NCI-H2107 (cell line): ENCODE measurements at regions not wholly inside any gene's neighbourhood (a gene's known extent, or its start where the extent isn't known, plus 50 kb on each side); places are given as distances from the start of the nearest gene placed in this dataset.
"Not testable (repeated sequence)": the region's sequence is repeated elsewhere in the genome, so short reads cannot be mapped to it uniquely, and the experiment has no call there.

Source experiments
- DNase-seq: peaks from one replicate; lab custom pipeline; 2025; lab: John Stamatoyannopoulos, UW

DNA sequence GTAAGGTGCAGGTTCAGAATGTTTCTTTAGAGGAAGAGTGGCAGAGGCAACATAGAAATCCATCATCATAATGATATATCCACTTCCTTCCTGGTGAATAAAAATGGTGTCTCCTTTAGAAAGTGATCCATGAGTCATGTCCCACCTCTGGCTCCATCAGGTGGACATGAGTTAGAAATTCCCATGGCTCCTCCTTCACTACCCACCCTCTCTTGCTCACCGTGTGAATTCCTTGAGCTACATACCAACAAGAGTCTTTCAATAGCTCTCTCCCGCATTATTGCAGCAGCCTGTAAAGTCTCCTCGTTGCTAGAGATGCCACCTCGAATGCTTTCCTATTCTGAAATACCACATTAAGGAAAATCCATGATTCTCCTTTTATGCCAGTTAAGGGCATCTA lies 317.6 kb downstream of the LNPK start:
- no peak for DNase-seq

DNA sequence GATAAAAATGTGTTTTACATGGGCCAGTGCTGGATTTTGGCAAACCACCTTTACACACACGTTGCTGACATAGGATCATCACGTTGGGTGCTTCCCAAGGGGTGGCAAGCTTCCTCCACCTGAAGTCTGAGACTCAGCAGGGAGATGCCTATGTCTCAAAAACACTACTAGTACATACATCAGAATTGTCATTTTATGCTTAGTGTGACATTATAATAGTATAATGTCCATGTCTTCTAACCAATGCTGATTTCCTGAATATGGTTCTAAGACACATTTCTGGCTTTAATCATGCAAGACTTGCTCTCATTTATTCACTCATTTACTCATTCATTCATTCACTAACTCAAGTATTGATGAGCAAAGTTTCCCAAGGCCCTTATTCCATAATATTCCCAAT lies 322.3 kb downstream of the LNPK start:
- DNase-seq: no peak

DNA sequence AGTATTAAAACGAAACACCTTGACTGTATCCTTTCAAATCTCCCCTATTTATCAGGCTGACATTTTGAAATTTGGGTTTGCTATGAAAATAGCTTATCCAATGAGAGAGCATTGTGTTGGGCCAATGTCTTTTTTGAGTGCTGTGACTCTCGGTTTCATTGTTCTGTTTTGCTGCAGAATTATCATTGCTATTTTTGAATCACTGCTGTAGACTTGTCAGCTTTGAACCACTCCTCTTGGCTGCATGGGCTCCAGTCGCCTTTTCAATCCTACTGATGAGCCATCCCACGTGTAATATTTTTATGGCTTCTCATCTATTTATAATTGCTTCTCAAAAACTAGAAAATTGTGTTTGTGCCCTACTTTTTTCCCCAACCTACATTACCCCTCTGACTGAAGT lies 322.8 kb downstream of the LNPK start:
- no peak for DNase-seq

DNA sequence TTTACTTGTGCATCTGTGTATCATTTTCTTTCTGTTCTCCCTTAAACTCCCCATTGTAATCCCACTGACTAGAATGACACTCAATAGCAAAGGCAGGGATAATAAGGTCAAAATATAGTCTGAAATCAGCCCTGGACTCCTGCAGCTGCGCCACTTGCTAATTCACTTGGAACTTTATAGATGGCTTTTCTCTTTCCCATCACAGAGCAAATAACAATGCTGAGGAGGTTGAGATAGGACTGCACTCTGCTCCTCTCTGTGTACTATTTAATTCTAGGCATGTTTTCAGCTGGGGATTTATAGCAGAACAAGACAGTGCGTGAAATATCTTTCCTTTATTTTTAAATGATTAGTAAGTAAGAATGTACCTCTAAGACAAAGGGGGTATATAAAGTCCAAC lies 324.2 kb downstream of the LNPK start:
- no peak for DNase-seq

DNA sequence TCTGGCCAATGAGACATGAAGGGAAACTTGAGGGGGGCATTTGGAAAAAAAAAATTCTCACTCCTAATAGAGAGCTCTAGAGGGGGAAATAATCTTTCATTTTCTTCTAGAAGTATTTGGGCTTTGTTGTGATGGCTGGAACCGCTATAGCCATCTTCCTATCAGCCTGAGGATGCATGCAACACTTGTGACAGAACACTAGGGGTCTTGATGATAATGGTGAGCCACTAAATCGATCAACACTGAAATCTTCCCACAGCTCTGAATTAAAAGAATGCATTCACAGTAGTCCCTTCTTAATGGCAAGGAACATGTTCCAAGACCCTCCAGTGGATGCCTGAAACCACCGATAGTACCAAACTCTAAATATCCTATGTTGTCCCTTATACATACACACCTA lies 325.3 kb downstream of the LNPK start:
- no peak for DNase-seq

DNA sequence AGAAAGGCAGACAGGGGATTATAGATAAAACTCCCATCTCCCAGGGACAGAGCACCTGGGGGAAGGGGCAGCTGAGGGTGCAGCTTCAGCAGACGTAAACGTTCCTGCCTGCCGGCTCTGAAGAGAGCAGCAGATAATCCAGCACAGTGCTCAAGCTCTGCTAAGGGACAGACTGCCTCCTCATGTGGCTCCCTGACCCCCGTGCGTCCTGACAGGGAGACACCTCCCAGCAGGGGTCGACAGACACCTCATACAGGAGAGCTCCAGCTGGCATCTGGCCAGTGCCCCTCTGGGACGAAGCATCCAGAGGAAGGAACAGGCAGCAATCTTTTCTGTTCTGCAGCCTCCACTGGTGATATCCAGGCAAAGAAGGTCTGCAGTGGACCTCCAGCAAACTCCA lies 333.3 kb downstream of the LNPK start:
- not testable (repeated sequence) for DNase-seq

DNA sequence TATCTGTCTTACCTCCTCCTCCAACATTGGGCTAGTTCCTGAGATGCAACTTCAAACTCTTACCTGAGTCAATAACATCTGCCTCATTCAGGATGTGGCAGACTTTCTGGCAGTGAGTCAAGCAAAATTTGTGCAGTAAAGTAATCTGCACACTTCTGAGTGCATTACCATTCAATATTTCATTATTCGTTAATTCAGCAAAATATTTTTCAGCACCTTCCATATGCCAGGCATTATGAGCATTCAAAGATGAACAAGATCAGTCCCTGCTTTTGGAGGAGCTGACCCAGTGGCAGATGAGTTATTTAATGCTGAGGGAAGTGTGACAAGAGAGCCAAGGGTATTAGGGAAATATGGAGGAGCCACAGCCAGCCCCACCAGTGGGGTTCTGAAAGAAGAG lies 339.7 kb downstream of the LNPK start:
- no peak for DNase-seq

DNA sequence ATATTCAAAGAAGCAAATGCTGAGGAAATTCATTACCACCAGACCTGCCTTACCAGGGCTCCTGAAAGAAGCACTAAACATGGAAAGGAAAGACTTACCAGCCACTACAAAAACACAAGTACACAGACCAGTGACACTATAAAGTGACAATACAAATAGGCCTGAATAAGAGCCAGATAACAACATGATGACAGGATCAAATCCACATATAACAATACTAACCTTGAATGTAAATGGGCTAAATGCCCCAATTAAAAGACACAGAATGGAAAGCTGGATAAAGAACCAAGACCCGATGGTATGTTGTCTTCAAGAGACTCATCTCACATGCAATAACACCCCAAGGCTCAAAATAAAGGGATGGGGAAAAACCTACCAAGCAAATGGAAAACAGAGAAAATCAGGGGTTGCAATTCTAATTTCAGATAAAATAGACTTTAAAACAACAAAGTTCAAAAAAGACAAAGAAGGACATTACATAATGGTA lies 353.4 kb downstream of the LNPK start:
- no peak for DNase-seq

DNA sequence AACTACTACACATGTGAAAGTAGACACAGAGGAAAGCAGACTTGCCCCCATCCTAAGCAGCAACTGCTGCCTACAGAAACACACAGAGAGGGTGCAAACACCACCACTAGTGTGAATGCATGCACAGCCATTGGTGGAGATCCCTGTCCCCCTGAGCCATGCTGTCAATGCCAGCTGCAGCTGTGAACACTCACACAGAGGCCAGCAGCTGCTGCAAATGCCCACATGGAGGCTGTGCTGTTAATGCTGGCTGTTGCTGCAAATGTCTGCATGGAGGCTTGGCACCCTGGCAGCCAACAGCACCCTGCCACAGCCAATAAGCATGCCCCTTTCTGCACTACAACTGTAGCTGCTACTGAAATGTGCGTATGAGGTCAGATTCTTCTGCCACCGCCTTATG lies 355.0 kb downstream of the LNPK start:
- DNase-seq: no peak

DNA sequence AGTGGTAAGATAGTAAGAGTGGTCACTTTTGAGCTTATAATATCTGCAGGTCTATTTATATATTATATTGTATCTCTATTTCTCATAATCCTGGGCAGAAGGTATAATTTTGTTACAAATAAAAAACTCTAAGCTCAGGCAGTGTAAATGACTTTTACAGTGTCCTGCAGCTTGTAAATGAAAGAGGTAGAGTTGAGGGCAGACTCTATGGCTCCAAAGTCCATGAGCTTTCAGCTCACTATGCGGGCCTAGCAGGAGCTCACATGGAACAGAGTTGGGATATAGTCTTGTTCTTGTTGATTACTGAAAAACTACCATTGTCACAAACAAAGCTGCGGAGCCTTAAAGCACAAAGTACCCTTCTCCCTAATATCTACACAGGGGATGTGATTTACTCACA lies 361.4 kb downstream of the LNPK start:
- no peak for DNase-seq

DNA sequence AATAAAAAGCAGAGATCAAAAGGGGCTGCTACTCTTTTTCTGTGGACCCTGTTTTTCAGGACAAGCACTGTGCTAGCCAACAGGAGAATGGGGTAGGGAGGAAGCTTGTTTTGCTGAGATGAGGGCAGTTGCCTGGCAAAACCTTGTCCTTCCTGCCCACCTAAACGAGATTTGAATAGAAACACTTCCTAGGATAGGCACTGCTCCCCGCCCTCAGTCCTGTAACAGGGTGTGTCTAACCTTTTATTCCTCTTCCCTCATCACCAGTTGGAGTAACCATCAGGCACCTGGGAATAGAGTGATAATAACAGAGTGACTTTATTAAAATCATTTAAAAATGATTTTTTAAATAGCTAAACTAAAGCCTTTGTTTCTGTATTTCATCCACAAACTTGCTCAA lies 368.8 kb downstream of the LNPK start:
- no peak for DNase-seq

DNA sequence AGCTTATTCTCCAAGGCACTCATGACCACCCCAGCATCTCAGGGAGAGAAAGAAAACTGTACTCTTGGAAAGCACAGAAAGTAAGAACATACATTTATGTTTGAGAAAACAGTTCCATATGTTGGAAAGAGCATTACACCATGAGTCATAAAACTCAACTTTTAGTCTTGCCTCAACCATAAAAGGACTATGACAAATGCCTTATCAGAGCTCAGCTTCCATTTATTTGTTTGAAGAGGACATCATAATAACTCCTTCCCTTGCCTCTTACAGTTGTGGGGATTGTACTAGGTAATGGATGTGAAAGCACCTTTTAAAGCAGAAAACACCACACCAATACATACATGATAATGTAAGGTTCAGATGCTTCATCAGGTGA lies 370.8 kb downstream of the LNPK start:
- no peak for DNase-seq

DNA sequence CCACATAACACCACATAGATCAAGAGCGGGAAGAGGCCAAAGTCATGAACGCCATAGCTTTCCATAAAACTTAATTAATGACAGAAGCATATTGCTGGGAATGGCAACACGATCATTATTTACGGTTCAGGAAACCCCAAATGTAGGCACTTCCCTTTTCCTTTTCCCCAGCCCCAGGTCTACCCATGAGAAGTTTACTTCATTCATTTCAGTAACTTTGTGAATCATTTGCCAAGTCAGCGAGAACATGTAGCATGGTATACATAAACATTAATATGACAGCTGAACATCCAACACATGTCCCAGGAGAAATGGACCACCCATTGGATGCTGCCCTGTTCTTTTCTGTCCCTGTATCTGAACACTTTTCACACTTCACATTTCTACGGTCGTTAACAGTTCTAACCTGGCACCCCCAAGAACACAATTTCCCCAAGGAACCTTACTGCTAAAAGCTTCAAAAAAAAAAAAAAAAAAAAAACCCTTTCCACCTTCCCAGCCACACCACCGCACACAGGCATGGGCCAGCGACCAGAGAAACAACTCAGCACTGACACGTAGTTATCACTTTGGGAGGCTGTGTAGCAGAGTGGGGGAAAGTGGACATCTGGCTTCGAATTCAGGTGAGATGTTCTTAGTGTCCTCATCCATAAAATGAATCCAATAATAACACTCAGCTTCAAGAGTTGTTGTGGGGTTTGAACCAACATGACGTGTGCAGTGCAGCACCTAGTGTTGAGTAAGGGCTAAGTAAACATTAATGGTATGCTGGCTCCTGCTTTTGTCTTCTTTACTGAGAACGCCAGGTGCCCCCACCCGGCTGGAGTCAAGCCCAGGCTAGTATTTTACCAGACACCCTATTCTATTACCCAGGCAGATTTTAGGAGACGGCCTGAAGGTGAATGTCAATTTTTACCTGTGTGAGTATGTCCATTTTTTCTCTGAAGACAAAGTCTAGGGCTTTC lies 371.5 kb downstream of the LNPK start:
- DNase-seq: peak; percentile 0

DNA sequence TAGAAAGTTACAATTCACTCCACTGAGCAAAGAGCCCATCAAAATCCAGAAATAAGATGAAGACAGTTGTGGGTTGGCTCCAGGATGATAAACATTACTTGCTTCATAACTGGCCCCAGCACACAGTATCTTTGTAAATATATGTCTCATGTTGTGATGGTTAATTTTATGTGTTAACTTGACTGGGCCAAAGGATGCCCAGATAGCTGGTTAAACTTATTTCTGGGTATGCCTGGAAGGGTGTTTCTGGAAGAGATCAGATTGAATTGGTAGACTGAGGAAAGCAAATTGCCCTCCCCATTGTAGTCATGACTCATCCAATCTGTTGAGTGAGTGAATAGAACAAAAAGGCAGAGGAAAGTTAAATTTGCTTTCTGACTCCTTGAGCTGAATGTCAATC lies 373.8 kb downstream of the LNPK start:
- no peak for DNase-seq

DNA sequence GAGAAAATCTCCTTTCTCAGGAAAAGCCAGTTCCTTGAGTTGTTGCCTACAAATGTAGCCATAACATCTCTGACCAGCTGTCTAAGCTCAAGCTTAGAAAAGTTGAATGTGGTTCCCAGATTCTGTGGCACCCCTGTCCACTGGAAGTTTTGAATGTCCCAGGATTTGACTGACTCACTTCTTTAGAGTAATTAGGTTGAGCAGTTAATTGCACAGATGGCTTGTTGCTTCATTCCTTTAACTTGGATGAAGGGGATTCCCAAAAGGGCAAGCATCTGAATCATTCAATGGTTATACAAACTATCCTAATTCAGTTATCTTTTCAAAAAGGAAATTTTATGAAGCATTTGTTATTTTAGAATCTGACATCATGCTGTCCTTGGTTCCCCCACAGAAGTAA lies 374.7 kb downstream of the LNPK start:
- DNase-seq: no peak

DNA sequence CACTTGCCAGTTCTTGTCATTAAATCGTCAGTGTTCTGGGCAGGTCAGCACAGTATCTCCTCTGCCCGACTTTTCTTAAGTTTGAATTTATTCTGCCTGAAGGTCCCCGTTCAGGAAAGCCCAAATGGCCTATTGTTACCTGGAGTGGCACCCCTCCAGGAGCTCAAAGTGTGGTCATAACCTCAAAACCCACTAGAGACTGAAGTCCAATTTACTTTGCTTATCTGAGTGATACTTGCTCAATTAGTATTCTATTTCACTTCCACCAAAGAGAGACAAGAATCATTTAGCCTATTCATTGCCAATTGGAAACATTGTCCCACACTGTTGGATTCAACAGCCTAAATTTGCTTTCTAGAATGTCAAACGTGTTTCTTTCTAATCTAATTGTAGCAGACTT lies 375.3 kb downstream of the LNPK start:
- peak; percentile 10 for DNase-seq

DNA sequence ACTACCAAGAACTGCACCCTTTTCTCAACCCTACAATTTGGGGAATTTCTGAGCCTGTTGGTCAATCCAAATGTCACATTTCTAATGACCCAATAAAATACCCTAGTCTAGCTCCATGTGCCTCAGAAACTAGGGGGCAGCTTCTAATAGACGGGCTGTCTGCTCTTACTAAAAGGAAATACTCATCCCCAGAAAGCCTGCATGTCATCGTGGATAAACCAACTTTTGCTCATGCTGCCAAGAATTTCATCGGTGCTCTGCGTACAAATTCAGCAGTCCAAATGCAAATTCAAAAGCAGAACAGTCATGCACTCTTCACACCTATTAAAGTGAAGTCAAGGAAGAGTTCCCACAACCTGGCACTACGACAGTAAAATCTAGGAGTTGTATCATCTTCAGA lies 377.3 kb downstream of the LNPK start:
- DNase-seq: no peak

DNA sequence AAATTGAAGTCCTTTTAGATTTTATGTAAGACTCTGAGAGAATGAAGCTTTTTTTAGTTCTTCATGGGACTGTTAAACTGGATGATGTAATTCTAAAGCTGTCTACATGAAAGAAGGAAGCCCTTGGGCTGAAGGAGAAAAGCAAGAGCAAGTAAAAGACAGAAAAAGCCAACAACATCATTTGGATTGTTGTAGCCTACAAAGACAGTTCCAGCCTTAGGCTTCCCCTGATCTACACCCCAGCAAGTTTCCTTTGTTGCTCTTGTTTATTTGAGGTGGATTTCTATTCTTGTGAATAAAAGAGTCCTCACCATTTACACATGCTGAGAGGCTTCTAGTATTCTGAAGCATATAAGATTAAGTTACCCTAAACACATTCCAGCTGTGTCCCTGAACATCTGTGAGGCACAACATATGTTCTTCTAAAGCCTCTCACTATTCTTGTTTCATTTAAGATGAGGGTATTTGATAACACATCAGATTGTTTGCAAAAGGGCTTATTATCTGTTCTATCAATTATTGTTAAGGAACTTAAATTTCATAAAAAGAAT lies 377.8 kb downstream of the LNPK start:
- no peak for DNase-seq

DNA sequence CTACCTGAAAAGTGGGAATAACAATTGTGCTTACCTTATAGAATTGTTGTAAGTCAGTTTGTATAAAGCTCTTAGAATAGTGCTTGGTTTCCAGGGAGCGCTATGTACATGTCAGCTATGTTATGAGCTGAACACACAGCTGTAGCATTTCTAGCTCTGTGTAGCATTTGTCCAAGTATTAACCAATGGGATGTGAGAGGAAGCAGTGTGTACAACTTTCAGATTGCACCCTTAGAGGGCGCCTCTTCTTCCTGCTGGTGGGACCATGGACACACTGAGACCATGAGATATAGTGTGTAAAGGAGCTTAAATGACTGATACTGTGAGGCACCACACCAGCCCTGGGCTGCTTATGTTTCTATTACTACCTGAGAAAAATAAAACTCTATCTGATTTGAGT lies 380.2 kb downstream of the LNPK start:
- DNase-seq: no peak

DNA sequence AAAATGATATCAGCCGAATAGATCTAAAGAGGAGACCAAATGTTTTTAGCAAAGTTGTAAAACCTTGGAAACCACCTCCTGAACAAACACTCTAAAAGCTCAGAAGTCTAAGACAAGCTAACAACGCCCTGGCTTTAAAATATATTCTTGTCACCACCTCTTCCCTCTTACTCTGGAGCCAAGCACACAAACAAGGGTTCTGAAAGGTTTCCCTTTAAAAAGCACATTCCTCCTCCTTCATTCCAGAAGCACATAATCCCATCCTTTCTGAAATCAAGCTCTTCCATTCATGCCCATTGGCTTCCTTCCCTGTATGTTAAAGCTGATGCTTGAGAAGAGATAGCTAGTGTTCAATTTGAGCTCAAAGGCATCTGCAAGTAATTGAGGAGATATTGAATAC lies 382.0 kb downstream of the LNPK start:
- DNase-seq: no peak

DNA sequence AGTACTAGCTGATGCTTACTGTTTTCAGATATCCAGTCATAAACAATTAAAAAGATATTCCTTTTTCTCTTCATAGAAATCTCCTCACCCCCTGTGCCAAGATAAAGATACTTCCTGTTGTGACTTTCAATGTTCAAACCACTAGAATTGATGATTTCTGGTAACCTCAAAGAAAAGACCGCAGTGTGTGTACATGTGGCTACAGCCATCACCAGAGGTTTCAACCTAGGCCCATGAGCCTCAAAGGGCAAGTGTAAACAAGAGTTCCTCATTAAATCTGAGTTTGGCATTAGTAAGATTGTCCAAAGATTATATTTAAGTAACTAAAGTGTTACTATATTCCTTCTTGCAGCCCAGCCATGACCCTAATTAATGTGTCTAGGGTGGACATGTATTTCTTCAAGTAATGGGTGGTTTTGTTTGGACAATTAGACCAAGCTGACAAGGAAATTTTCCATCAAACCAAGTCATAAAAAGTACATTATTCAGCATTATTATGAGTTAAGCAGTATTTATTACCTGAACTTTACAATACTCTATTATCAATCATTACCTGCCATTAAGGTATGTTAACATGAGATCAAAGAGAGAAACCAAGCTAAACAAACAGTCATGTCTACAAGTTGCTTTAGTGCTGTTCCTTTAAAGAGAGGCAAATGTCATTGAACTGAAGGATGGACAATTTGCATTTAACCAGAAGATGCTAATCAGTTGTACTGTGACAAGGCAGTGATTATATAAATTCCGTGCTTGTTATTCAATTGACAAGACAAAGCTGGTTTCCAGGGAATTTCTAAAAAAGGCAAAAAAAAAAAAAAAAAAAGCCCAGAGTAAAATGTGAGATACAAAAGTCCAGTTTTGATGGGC lies 382.7 kb downstream of the LNPK start:
- no peak for DNase-seq

DNA sequence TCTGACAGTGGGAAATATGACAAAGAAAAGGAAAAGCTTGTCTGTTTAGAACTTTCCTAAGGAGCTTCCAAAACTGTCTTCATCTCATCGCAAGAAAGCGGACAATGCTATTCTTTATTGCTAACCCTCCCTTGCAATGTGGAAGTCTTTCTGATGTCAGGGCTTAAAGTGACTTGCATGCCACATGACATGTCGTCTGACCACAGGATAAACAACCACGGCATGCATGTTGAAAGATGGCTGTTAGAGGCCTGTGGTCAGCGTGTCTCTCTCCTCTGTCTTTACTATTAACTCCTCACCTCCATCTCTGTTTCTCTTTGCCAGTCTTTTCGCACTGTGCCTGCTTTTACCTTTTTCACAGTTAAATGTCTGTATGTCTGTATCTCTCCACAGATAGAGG lies 389.8 kb downstream of the LNPK start:
- DNase-seq: no peak
